ENCODE measurements at regions not wholly inside any gene's neighbourhood (a gene's known extent, or its start where the extent isn't known, plus 50 kb on each side); places are given as distances from the start of the nearest gene placed in this dataset.

DNA sequence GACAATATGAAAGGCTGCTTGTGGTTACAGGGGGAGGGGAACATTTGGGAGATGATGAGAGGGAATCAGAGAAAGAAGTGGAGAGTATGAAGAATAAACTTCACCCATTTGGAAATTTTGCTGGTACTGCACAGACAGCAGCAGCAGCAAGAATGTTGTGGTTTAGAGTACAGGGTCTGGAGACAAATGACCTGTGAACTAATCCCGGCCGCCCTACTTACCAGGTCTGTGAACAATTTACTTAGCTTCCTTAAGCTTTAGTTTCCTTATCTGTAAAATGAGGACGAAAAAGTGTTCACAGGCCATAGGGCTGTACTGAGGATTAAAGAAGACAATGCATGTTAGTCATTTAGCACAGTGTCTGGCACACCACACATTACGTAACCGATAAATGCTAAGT, 685.4 kb upstream of the CELF4 start:
- no peak for TF ChIP-seq ZNF384 (IDR thresholded peaks at IDR 0.05; ENCODE audit: borderline replicate concordance, low read depth, low read length)
- TF ChIP-seq EP300 (IDR thresholded peaks at IDR 0.05; ENCODE audit: borderline replicate concordance in 1 of 2, control insufficient read depth in 1 of 2, low read depth in 2 of 2, low read length in 2 of 2), result no peak
- TF ChIP-seq POLR2AphosphoS5 (IDR thresholded peaks at IDR 0.05; ENCODE audit: low read length), result no peak
- TF ChIP-seq, protein P1, sequence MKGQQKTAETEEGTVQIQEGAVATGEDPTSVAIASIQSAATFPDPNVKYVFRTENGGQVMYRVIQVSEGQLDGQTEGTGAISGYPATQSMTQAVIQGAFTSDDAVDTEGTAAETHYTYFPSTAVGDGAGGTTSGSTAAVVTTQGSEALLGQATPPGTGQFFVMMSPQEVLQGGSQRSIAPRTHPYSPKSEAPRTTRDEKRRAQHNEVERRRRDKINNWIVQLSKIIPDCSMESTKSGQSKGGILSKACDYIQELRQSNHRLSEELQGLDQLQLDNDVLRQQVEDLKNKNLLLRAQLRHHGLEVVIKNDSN (IDR thresholded peaks at IDR 0.05; ENCODE audit: borderline replicate concordance, extremely low read length, insufficient read depth, low read depth, low read length), result no peak
- TF ChIP-seq ATF7 (IDR thresholded peaks at IDR 0.05; ENCODE audit: low read depth), result no peak
- TF ChIP-seq RBBP5 (conservative IDR thresholded peaks at IDR 0.05), result no peak
- no peak for TF ChIP-seq JUNB (IDR thresholded peaks at IDR 0.05)
- TF ChIP-seq, protein P2, sequence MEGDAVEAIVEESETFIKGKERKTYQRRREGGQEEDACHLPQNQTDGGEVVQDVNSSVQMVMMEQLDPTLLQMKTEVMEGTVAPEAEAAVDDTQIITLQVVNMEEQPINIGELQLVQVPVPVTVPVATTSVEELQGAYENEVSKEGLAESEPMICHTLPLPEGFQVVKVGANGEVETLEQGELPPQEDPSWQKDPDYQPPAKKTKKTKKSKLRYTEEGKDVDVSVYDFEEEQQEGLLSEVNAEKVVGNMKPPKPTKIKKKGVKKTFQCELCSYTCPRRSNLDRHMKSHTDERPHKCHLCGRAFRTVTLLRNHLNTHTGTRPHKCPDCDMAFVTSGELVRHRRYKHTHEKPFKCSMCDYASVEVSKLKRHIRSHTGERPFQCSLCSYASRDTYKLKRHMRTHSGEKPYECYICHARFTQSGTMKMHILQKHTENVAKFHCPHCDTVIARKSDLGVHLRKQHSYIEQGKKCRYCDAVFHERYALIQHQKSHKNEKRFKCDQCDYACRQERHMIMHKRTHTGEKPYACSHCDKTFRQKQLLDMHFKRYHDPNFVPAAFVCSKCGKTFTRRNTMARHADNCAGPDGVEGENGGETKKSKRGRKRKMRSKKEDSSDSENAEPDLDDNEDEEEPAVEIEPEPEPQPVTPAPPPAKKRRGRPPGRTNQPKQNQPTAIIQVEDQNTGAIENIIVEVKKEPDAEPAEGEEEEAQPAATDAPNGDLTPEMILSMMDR (IDR thresholded peaks at IDR 0.05 in 2 of 3, conservative IDR thresholded peaks at IDR 0.05 in 1 of 3; ENCODE audit: control insufficient read depth in 2 of 3, extremely low read depth in 1 of 3, insufficient read depth in 1 of 3, low read depth in 3 of 3, low read length in 3 of 3), result no peak
- no peak for TF ChIP-seq KAT2A (conservative IDR thresholded peaks at IDR 0.05; ENCODE audit: control insufficient read depth, low read depth, low read length)

Data from GM12878 (cell line).